ENCODE measurements at regions not wholly inside any gene's neighbourhood (a gene's known extent, or its start where the extent isn't known, plus 50 kb on each side); places are given as distances from the start of the nearest gene placed in this dataset.

- DNase-seq: no peak
These were observed 161.3 kb downstream of the DRD1 start for GRCh38 chr5:175282611-175283225.

DNA sequence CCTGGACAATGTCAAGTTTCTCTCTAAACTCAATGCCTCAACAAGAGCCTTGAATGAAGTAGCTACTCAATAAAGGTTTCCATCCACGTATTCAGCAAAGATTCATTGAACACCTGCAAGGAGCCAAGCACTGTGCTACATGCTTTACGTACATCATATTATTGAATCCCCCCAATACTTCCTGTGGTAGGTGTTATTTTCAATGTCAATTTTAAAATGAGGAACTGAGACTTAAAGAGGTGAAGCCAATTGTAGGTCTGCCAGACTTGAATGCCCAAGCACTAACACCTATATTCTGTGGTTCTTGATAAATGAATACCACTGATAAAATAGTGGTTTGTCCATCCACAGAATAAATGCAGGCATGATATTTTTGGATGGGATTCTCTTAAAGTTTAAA is 162.3 kb downstream of the DRD1 start:
- no peak for DNase-seq

GRCh38 chr5:175281257-175281656 is 162.7 kb downstream of the DRD1 start:
- DNase-seq: no peak

- DNase-seq: no peak
These were observed 164.5 kb downstream of the DRD1 start for GRCh38 chr5:175279506-175279905.

- no peak for DNase-seq
These were observed 168.2 kb downstream of the DRD1 start for GRCh38 chr5:175275748-175276147.

DNA sequence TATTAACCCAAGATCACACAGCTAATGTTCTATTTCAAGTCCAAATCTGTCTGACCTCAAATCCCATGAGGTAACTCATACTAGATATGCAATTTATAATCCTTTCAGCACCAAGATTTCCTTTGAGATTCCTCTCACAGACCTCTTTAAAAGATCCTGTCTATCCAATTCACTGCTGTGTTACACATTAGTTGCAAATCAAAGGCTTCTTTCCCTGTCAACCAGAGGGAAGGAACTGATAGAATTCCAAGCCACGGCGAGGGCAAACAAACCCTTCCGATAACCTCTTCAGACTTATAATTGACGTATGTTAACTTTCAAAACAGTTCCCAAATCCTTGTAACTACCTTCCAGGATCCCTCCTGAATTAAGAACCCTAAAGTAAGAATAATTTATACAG is 168.9 kb downstream of the DRD1 start:
- DNase-seq: no peak

DNA sequence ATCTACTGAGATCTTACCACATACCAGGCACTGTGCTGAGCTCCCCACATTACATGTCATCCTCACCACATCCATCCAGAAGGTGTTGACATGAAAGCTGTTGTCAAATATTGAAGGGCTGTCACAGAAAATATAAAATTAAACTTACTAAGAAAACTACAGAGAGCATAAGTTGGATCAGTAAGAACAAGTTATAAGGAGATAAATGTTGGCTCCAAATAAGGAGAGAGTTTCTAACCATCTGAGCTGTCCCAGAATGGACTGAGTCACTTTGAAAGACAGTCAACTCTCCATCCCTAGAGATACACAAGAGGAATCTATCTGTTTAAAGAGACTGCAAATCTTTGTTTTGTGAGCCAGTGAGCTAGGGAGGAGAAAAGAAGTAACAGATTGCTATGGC is 169.8 kb downstream of the DRD1 start:
- no peak for DNase-seq

DNA sequence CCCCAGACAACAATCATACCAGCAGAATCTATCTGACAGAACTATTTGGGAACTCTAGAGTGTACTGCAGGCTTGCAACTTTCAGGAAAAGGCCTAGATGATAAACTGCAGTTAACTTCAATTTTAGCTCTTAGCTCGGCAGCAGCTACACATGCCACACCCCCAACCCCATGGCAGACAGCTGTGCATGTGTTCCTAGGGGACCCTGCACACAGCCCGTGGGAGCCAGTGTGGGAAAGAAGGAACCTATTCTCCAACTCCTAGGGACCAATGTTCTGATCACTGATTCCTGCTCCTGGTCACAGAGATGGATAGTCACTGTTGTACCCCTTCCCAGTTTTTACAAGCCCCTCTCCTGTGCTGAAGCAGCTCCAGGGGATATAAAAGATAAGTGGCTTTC is 179.6 kb downstream of the DRD1 start:
- DNase-seq: no peak

GRCh38 chr5:175263776-175264175 is 180.2 kb downstream of the DRD1 start:
- DNase-seq: no peak

DNA sequence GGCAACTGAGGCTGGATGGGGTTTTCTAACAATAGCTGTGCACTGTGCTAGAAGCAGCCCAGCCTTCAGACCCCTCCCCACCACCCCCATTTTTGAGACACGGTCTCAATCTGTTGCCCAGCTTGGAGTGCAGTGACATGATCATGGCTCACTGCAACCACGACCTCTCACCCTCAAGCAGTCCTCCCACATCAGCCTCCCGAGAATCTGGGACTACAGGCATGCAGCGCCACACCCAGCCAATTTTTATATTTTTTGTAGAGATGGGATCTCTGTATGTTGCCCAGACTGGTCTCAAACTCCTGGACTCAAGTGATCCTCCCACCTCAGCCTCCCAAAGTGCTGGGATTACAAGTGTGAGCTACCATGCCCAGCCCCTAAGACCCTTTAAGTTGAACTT is 182.5 kb downstream of the DRD1 start:
- no peak for DNase-seq

- DNase-seq: no peak
These were observed 182.9 kb downstream of the DRD1 start for GRCh38 chr5:175261037-175261436.

DNA sequence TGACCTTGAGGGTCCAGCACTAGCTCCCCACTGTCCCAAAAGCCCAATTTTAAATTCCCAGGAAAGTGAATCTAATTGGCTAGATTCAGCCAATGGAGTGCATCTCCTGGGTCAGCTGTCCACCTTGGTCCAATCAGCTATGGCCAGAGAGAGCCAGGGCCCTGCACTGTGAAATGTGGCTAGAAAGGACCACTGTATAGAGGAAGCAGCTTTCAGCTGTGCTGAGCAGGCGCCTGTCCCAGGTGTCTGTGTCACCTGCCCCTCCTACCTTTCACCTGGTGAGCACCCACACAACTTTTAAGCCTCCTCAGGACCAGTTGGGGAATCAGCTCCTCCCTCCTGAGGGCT is 186.2 kb downstream of the DRD1 start:
- DNase-seq: no peak

- DNase-seq: no peak
These were observed 186.7 kb downstream of the DRD1 start for GRCh38 chr5:175257128-175257846.

GRCh38 chr5:175254155-175254554 is 189.8 kb downstream of the DRD1 start:
- no peak for DNase-seq

DNA sequence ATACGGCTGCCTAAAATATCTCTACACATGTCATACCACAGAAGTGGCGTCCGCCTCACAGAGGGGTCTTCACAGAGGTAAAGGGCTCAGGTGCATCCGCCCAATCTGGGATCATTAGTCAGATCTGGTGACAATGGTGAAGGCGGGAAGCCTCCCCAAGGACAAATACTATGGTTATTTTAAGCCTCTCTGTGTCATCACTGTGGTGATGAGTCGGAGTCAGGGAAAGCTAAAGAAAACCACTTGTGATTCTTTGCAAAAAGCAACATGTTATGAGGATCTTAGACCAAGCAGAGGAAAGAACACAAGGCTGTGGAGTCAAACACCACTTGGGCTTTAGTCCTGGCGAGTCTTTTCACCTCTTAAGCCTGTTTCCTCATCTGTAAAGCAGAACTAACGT is 190.4 kb downstream of the DRD1 start:
- DNase-seq: no peak

GRCh38 chr5:175252234-175252805 is 191.7 kb downstream of the DRD1 start:
- DNase-seq: no peak

GRCh38 chr5:175250426-175250825 is 193.6 kb downstream of the DRD1 start:
- DNase-seq: no peak

DNA sequence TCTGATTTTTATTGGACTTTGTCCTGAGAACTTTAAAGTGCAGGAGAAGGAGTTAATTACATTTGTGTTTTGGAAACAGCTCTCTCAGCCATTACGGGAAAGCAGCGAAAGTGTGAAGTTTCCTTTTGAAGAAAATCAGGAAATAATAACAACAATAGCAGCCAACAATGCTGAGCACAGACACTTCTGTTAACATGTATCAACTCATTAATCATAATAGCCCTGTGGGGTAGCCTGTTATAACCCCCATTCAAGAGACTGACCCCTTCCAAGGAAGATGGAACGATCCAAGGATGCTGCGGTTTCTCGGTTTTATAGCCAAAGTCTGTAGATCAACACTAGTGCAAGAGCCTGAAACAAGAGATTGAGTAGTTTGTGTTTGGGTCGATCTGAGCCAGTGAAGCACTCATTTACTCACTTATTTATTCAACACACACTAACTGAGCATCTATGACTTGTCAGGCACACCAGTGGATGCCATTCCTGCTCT is 195.5 kb downstream of the DRD1 start:
- no peak for DNase-seq

DNA sequence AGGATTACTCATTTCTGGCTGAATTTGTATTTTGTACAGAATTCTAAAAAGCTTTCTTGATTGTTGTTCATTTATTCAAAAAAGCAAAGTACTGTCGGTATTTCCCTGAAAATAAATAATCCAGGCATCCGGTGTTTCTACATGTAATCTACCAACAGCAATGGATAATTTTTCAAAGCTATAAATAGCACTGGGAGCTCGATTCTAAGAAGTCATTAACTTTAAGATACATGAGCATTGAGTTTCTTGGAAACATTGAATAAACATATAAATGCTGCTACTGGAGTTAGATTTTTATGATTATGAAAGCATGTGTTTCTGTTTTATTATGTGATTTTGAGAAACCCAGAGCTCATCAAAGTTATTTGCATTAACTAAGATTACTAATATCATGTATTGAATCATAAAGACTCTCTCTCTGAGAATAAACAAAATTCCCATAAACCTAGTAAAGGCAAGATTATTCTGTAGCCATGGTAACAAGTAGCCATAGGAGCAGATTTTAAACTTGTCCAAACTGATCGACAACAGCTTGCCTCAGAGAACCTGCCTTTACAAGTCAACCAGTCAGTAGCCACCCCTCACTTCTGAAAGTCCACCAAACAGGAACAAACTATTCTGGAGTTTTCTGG is 197.0 kb downstream of the DRD1 start:
- DNase-seq: no peak

- no peak for DNase-seq
These were observed 197.6 kb downstream of the DRD1 start for GRCh38 chr5:175246242-175246888.

- no peak for DNase-seq
These were observed 200.5 kb downstream of the DRD1 start for GRCh38 chr5:175243441-175243840.

DNA sequence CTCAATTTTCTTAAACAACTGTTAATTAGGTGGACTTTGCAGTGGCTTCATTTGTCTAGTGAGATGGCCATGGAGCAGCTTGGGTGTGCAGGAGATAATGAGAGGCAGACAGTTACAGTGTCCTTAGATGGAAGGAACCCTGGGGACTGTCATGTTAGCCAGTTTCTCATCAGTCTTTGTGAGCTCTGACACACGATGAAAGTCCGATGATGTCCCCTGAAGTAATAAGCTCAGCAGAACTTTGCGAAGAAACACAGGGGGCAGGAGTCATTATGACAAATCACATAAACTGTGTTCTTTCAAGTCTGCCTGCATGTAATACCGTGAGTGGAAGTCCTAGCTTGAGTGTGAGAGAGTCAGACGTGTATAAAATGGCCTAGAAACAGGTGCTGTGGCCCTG is 201.8 kb downstream of the DRD1 start:
- no peak for DNase-seq

DNA sequence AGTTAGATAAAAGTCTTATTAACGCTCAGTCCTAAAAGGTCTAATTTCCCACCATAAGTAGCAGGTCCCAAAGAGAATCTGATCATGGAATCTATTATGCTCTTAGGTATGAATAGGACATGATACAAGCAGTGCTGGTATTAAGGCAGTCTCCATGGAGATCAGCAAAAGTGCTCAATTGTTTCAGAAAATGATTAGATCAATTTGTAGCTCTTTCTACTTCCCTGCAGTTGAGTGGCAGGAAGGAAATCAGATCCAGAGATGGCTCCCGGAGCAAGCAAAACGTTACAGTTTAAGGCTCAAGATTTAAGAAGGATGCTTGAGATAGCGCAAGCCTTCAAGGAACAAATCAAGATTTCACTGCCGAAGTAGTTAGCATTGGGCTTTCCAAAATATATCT is 205.7 kb downstream of the DRD1 start:
- no peak for DNase-seq

DNA sequence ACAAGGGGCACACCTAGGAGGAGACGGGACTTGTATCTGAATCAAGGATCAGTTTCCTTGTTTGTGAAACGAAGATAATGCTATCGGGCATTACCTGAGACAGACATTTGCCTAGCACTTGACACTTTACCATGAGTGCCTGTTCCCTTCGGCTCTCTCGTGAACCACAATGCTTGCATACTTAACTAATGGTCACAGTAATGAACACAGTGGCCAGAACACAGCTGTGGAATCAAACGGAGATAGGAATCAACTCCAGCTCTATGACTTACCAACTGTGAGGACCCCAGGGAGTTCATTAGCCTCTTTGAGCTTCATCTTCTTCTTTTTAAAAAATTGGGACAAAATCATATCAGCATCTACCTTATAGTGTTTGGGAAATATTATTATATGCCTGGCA is 207.8 kb downstream of the DRD1 start:
- no peak for DNase-seq
